ENCODE measurements at regions not wholly inside any gene's neighbourhood (a gene's known extent, or its start where the extent isn't known, plus 50 kb on each side); places are given as distances from the start of the nearest gene placed in this dataset.

DNA sequence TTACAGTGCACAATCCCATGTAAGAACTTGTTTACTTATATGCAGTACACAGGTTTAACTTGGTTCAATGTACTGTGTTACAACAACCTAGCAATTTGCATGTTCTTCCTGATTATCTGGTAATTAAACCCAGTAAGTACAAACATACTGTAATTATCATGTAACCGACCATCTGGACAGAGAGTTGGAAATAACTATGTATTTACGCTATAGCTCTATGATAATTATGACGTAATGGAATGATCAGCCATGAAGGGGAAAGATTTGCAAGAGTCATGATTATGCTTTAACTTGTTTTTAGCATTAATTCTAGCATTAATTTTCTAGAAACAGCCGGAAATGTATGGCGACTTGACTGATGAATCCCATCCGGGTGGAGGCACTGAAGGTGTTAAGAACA is 74.8 kb upstream of the SALL1 start:
- TF ChIP-seq, protein P1, sequence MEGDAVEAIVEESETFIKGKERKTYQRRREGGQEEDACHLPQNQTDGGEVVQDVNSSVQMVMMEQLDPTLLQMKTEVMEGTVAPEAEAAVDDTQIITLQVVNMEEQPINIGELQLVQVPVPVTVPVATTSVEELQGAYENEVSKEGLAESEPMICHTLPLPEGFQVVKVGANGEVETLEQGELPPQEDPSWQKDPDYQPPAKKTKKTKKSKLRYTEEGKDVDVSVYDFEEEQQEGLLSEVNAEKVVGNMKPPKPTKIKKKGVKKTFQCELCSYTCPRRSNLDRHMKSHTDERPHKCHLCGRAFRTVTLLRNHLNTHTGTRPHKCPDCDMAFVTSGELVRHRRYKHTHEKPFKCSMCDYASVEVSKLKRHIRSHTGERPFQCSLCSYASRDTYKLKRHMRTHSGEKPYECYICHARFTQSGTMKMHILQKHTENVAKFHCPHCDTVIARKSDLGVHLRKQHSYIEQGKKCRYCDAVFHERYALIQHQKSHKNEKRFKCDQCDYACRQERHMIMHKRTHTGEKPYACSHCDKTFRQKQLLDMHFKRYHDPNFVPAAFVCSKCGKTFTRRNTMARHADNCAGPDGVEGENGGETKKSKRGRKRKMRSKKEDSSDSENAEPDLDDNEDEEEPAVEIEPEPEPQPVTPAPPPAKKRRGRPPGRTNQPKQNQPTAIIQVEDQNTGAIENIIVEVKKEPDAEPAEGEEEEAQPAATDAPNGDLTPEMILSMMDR (IDR thresholded peaks at IDR 0.05; ENCODE audit: extremely low read depth in 1 of 2, insufficient read depth in 1 of 2, low read depth in 1 of 2, low read length in 2 of 2) = no peak
- TF ChIP-seq, protein P2, sequence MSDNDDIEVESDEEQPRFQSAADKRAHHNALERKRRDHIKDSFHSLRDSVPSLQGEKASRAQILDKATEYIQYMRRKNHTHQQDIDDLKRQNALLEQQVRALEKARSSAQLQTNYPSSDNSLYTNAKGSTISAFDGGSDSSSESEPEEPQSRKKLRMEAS (IDR thresholded peaks at IDR 0.05; ENCODE audit: insufficient read depth, insufficient read length) = no peak
- TF ChIP-seq POLR2A (IDR thresholded peaks at IDR 0.05; ENCODE audit: low read depth, low read length) (no peak), GATA2 (IDR thresholded peaks at IDR 0.05; ENCODE audit: insufficient read depth, insufficient read length, low read depth, low read length) (no peak), EZH2 (IDR thresholded peaks at IDR 0.05; ENCODE audit: borderline replicate concordance, low read depth, low read length, severe bottlenecking) (no peak), POLR2AphosphoS5 (IDR thresholded peaks at IDR 0.05; ENCODE audit: insufficient read depth, low read depth, low read length) (no peak), JUN (IDR thresholded peaks at IDR 0.05; ENCODE audit: borderline replicate concordance, insufficient read depth, insufficient read length, low read depth) (no peak), FOS (IDR thresholded peaks at IDR 0.05; ENCODE audit: borderline replicate concordance, insufficient read depth, low read length) (no peak)

All from endothelial cell of umbilical vein (primary cell).